ENCODE measurements at regions not wholly inside any gene's neighbourhood (a gene's known extent, or its start where the extent isn't known, plus 50 kb on each side); places are given as distances from the start of the nearest gene placed in this dataset.
A peak's percentile ranks its signal among the peaks of the same experiment; 100 is the strongest.
"Not testable (repeated sequence)": the region's sequence is repeated elsewhere in the genome, so short reads cannot be mapped to it uniquely, and the experiment has no call there.

DNA sequence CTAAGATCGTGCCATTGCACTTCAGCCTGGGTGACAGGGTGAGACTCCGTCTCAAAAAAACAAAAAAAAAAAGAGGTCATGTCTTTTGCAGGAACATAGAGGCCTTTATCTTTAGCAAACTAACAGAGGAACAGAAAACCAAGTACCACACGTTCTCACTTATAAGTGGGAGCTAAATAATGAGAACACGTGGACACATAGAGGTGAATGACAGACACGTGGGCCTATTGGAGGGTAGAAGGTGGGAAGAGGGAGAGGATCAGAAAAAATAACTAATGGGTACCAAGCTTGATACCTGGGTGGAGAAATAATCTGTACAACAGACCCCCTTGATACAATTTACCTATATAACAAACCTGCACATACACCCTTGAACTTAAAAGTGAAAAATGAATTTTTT is 401.4 kb upstream of the NAALADL2 start:
- no peak for DNase-seq (ENCODE audit: low read depth)

DNA sequence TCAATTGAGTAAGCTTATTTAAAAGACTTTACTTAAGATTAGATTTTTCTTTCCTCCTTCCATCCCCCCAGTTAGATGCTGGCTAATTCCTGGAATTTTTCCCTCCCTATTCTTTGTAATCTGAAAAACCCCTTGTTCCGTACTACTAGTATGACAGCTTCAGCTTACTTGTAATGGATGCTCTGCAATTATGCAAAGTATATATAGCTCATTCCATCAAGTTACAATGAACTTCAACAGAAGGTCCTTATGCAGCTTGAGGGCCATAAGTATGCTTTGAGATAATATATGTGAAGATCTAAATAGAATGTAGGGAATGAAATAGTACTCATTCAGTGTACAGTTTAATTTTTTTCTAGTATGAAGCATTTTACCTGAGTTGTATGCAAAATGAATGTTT is 398.3 kb upstream of the NAALADL2 start:
- no peak for DNase-seq (ENCODE audit: low read depth)

- DNase-seq (ENCODE audit: low read depth) = no peak
Observed at GRCh38 chr3:174462916-174463315, 396.2 kb upstream of the NAALADL2 start.

GRCh38 chr3:174465177-174465576 is 394.0 kb upstream of the NAALADL2 start:
- DNase-seq (ENCODE audit: low read depth) = no peak

DNA sequence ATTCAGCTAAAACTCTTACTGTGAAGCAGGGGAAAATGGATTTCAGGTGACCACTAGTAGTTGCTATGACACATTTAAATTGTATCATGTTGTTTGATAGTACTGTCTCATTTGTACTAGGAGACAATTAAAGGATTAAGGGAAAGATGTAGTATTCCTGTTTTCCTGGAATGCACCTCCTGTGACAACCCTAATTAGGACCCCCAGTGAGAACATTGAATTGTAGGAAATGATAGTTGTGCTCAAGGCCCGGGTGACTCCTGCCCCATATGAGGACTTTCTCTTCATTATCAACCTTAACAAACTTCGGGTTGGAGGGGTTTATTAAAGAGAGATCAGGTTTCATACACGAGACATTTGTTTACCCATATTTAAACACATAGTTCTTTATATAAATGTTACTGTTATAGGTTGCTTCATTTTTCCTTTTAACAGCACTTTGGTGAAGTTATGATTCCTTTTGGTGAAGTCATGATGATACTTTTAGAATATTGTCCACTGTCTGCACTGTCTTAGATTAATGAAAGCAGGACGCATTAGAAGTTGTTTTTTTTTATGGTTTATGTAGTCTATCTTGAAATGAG is 392.6 kb upstream of the NAALADL2 start:
- no peak for DNase-seq (ENCODE audit: low read depth)

DNA sequence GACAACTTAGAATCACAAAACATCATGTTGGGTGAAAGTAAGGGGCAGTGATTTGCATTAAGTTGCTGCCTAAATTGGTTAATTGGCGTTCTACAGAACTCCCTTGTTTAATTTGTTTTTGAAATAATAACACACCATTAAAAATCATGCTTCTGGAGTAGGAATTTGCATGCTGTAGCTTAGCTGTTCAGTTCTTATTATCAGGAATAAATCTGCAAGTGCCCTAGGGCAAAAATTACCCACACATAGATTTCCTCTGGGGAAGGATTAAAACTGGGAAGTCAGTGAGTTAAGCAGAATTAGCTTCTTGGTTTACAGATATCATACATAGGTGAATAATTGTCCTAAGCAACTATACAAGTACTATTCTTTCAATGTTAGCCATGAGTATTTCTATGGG is 381.6 kb upstream of the NAALADL2 start:
- no peak for DNase-seq (ENCODE audit: low read depth)

DNA sequence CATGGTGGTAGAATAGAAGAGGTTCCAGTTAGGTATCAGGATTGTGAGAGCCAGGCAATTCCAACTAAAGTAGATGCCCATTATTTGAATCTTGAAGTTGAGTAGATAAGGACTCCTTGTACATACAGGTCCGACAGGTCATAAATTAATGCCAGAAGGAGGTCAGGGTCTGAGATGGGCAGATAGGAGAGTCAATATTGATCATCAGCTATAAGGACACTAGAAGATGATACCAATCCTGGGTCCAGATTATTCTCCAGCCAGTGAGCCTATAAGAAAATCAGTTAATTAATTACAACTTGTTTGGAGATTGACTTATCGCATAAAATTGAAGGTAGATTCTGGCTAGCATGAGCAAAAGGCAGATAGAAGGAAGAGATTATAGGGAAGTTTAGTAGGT is 378.4 kb upstream of the NAALADL2 start:
- DNase-seq (ENCODE audit: low read depth) = no peak

DNA sequence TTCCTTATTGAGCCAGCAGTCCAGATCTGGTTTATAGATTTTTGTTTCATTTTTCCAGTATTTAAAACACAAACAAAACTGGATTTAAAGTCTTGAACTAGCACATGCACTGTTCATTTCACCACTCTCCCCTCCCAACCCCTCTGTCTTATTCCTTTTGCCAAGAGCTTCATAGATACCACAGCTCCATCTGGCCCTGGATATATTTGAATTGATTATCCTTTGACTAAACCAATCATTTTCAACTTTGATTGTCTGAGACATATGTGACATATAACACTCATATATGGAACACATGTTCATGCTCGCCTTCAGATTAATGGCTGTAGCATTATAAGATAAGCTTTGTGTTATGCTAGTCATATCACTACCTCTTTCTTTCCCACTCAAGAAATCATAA is 376.6 kb upstream of the NAALADL2 start:
- no peak for DNase-seq (ENCODE audit: low read depth)

- no peak for DNase-seq (ENCODE audit: low read depth)
Observed at GRCh38 chr3:174483254-174483653, 375.9 kb upstream of the NAALADL2 start.

- DNase-seq (ENCODE audit: low read depth) = not testable (repeated sequence)
Observed at GRCh38 chr3:174483856-174484255, 375.3 kb upstream of the NAALADL2 start.

GRCh38 chr3:174488527-174488926 is 370.6 kb upstream of the NAALADL2 start:
- DNase-seq (ENCODE audit: low read depth) = no peak

DNA sequence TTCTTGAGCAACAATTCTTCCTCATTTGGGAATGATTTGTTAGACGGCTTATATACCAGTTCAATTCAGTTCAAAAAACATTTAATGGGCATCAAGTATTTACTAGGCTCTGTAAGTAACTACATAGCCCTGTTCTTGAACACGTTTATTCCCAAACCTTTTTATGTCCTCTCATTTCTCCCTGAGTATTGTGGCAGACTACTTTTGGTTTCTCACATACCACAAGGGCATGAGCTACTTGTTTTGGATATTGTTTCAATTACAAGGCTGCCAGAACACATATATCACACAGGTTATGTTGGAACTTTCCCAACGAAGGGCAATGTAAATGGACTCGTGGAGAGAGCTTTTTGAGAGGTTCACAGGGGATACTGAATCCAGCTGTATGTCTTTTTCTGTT is 363.8 kb upstream of the NAALADL2 start:
- DNase-seq (ENCODE audit: low read depth) = peak; percentile 6

GRCh38 chr3:174495928-174496327 is 363.2 kb upstream of the NAALADL2 start:
- DNase-seq (ENCODE audit: low read depth) = peak; percentile 27

- no peak for DNase-seq (ENCODE audit: low read depth)
Observed at GRCh38 chr3:174498638-174499037, 360.5 kb upstream of the NAALADL2 start.

GRCh38 chr3:174505266-174505665 is 353.9 kb upstream of the NAALADL2 start:
- DNase-seq (ENCODE audit: low read depth) = no peak

DNA sequence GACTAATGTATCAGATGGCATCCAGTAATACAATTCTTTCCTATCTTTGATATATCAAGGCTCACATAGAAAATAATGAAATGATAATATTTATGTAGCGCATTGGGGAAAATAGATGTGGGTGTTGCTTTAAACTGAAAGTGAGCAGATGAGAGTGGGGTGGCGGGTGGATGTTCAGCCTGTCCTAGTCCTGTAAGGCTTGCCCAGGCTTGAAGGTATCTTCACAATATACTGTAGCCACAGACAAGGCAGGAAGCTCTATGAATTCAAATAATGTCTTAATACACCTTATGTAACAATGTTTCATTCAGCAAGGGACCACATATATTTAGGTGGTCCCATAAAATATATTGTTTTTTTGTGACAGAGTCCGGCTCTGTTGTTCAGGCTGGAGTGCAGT is 334.9 kb upstream of the NAALADL2 start:
- DNase-seq (ENCODE audit: low read depth) = no peak

GRCh38 chr3:174529298-174529697 is 329.8 kb upstream of the NAALADL2 start:
- DNase-seq (ENCODE audit: low read depth) = no peak

DNA sequence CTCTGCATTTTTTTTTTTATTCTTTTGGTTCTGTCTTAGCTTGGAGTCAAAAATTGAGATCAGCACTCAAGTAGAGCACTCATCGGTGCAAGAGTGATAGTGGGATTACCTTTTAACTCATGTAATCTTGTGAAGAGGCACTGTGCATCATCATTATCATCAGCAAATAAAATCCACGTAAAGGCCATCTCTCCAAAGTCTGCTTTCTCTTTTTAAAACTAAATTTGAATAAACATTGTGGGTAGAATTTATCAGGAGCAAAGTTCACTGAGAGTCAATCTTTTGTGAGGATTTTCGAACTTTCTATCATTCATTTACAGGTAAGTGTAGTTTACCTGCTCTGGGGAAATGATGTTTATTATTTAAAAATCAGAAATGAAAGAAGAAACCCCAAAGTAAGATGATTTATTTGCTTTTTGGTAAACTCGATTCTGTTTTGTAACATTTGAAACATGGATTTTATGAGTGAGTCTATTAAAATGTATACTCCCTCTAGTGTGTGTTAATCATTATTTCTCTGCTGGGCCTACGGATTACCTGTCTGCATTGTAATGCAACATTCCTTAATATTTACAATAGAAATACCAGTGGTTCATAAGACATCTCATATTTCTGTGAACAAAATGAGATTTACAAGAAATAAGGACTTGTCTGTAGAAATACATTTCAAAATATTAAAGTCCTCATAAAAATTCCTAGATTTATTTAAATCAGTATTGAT is 327.7 kb upstream of the NAALADL2 start:
- DNase-seq (ENCODE audit: low read depth) = no peak

GRCh38 chr3:174532216-174532615 is 326.9 kb upstream of the NAALADL2 start:
- DNase-seq (ENCODE audit: low read depth) = no peak

DNA sequence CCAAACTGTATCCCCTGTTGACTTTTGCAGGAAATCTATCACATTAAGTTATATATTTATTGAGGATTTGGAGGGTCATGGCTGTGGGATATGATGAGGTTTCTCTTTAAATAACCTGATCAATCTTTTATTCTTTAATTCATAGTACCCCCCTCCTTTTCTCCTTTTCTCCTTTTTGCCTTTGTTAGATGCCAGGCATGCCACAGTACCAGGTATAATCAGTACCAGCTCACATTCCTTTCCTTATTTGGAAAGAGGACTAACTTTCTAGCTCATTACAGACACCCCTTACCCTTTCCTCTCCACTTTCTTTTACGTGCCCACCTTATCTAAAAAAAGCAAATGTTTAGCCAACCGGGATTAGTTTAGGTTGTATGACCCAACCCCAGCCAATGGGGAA is 326.4 kb upstream of the NAALADL2 start:
- DNase-seq (ENCODE audit: low read depth) = no peak

GRCh38 chr3:174533286-174533685 is 325.8 kb upstream of the NAALADL2 start:
- peak; percentile 33 for DNase-seq (ENCODE audit: low read depth)

DNA sequence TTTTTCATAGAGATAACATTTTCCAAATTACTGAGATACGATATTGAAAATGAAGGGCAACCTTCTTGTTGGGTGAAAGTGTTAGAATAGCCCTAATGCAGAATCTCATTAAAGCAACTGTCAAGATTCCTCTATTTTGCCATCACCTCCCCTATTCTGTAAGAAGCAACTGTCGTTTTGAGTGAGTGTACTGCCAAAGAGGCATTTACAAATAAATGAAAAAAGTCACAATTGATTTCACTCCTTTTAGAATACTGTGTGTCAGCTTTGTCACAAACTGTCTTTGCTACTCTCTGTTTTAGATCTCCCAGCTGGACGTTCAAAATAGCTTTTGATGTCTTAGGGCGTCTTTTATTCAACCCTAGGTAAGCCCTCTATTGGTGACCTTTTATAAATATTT is 322.8 kb upstream of the NAALADL2 start:
- DNase-seq (ENCODE audit: low read depth) = no peak

GRCh38 chr3:174538151-174538550 is 321.0 kb upstream of the NAALADL2 start:
- DNase-seq (ENCODE audit: low read depth) = no peak

Measured in Daoy (cell line).